Upper lobe of right lung (tissue), 1 donor: ENCODE measurements at regions not wholly inside any gene's neighbourhood (a gene's known extent, or its start where the extent isn't known, plus 50 kb on each side); places are given as distances from the start of the nearest gene placed in this dataset.

ENCODE experiments used
- ATAC-seq: fragments of 200-7000 bp; cut with Tn5 transposase; one replicate; pipeline ENCODE4 v1.9.1; 2020; ENCODE audit warnings: mild to moderate bottlenecking, moderate library complexity
- DNase-seq: peaks from one replicate; pipeline ENCODE4 v3.0.0-alpha.2; 2020
- H3K27ac ChIP-seq: fragments of 200-600 bp; one replicate; pipeline ENCODE4 v1.8.0; 2022
- H3K27me3 ChIP-seq: fragments of 200-600 bp; one replicate; pipeline ENCODE4 v1.8.0; 2022; ENCODE audit warnings: mild to moderate bottlenecking
- H3K36me3 ChIP-seq: fragments of 200-600 bp; one replicate; pipeline ENCODE4 v1.8.0; 2022
- H3K4me1 ChIP-seq: fragments of 200-600 bp; one replicate; pipeline ENCODE4 v1.8.0; 2022
- H3K4me3 ChIP-seq: fragments of 200-600 bp; one replicate; pipeline ENCODE4 v1.8.0; 2022; ENCODE audit warnings: mild to moderate bottlenecking
- H3K9me3 ChIP-seq: fragments of 200-600 bp; one replicate; pipeline ENCODE4 v1.8.0; 2022
- CTCF ChIP-seq: fragments of 200-600 bp; IDR thresholded peaks from one replicate; pipeline ENCODE4 v1.8.0; 2022; ENCODE audit warnings: antibody characterized with exemption
- intact Hi-C: fragments of 100-400 bp; cut with DNase I; formaldehyde crosslinking; loops from one replicate; pipeline ENCODE4 v1.11.0; 2022
- donor health status: DM: no; HTN: yes; CAD: no; lungs with severe emphysema.

- peaks cover 5% of the 10 kb centered on the region for H3K4me1 ChIP-seq
- intact Hi-C loops: no loop called here
- TF ChIP-seq CTCF: no peak
- DNase-seq (no peak), ATAC-seq (no peak)
- no peaks in the 10 kb centered on the region for H3K9me3 ChIP-seq
- no peaks in the 10 kb centered on the region for H3K36me3 ChIP-seq
- H3K27me3 ChIP-seq: no peaks in the 10 kb centered on the region
- H3K27ac ChIP-seq: no peak overlapping the region
- no peak overlapping the region for H3K4me3 ChIP-seq
Observed at GRCh38 chr6:21864206-21864605, 270.7 kb downstream of the SOX4 start.

DNA sequence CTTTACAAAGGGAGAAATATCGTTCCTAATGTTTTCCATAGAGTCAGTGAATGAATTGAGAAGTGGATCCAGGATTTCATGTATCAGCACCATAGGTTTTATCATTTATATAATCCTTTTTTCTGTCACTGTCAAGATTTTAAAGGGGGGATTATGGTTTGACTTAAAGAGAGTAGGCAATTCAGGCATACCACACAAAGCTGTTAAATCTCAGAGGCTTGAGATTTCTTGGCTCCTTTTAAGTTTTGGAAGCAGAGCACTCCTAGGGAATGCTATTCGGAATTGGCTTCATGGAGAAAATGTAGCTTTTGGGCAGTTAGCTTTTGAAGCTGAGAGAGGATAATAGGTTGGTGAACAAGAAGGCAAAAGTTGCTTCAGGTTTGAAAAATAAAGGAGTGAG is 274.7 kb downstream of the SOX4 start:
- H3K9me3 ChIP-seq: no peaks in the 10 kb centered on the region
- H3K36me3 ChIP-seq: no peaks in the 10 kb centered on the region
- no peak for DNase-seq
- no peak overlapping the region for H3K27ac ChIP-seq
- H3K4me3 ChIP-seq: no peak overlapping the region
- no peak for ATAC-seq
- no peaks in the 10 kb centered on the region for H3K27me3 ChIP-seq
- TF ChIP-seq CTCF: no peak
- peaks cover 5% of the 10 kb centered on the region for H3K4me1 ChIP-seq
- intact Hi-C loops: no loop called here

DNA sequence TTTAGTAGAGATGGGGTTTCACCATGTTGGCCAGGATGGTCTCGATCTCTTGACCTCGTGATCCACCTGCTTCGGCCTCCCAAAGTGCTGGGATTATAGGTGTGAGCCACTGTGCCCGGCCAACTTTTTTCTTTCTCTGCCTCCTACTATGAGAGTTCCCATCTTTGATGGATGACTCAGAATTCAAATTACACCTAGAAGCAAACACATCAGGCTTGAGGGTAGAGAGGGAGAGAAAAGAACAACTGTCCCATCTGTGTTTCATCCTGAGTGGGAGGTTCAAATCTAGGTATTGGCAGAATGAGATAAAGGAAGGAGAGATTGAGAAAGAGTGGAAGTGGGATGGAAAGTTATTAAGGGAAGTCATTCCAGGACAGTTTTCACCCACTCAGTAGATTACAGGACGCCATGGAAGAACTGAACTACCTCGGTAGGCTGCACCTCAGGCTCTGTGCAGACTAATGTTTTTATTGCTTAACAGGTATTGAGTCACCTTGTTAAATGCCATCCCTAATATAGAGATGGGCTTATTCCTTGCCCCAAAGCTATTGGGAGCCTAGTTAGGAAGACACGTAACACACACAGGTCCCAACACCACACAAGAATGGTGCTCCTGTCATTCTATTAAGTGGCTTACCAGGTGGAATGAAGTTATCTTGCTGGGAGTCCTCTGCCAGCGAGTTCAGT is 275.7 kb downstream of the SOX4 start:
- no peaks in the 10 kb centered on the region for H3K36me3 ChIP-seq
- no peak overlapping the region for H3K27ac ChIP-seq
- no peak overlapping the region for H3K4me3 ChIP-seq
- no peaks in the 10 kb centered on the region for H3K9me3 ChIP-seq
- H3K27me3 ChIP-seq: no peaks in the 10 kb centered on the region
- TF ChIP-seq CTCF: no peak
- intact Hi-C loops: no loop called here
- peaks cover under 1% of the 10 kb centered on the region for H3K4me1 ChIP-seq
- ATAC-seq (no peak), DNase-seq (no peak)

DNA sequence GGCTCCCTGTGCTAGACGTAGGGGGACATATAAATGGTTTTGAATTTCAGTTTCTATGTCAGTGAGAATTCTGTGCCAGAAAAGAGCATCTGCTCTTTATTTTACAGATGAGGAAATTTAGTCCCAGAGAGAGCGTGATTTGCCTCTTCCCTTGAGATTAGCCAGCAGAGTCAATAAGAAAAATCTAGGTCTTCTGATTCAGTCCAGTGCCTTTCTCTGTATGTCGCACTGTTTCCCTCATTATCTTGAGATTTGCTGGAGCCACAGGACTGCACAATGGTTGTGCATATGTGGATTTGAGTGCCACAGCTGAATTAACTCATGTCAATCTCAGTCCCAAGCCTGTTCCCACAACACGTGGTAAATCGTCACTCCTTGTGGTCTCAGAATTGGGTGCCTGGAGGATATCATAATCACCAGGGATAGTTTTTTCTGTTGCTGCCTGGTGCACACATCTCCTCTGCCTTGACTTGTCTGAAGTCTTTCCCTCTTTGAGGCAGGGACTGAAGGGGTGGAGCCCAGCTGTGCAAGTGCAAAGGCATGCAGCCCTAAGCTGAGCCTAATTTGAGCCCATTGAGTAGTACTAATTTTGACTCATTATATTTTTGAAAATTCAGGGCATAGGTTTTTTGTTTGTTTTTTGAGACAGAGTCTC is 276.7 kb downstream of the SOX4 start:
- no peaks in the 10 kb centered on the region for H3K27me3 ChIP-seq
- H3K27ac ChIP-seq: no peak overlapping the region
- H3K4me3 ChIP-seq: no peak overlapping the region
- H3K36me3 ChIP-seq: no peaks in the 10 kb centered on the region
- no peak for ATAC-seq
- no peaks in the 10 kb centered on the region for H3K9me3 ChIP-seq
- DNase-seq: no peak
- no peaks in the 10 kb centered on the region for H3K4me1 ChIP-seq
- TF ChIP-seq CTCF: no peak
- intact Hi-C loops: no loop called here

DNA sequence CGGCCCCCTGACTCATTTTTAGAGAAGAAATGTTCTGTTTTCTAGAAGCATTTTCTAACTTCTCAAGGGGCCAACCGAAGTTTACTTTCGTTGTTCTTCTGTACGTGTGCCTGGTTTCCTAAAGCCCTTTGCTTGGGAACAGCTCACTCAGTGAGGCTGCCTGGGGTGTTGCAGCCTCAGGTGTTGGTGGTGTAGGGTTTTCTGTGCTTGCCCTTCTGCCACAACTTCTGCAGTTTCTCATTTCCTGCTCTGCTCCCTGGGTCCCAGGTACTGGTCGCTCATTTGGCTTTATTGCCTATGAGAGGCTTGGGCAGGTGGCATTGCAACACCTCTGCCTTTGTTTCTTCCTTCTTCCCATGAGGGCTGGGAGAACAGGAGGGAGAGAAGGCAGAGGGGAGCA is 278.3 kb downstream of the SOX4 start:
- TF ChIP-seq CTCF: no peak
- intact Hi-C loops: no loop called here
- no peaks in the 10 kb centered on the region for H3K36me3 ChIP-seq
- no peaks in the 10 kb centered on the region for H3K9me3 ChIP-seq
- no peaks in the 10 kb centered on the region for H3K4me1 ChIP-seq
- no peak overlapping the region for H3K4me3 ChIP-seq
- no peak for ATAC-seq
- DNase-seq: no peak
- no peaks in the 10 kb centered on the region for H3K27me3 ChIP-seq
- no peak overlapping the region for H3K27ac ChIP-seq
